ENCODE measurements at regions not wholly inside any gene's neighbourhood (a gene's known extent, or its start where the extent isn't known, plus 50 kb on each side); places are given as distances from the start of the nearest gene placed in this dataset.

DNA sequence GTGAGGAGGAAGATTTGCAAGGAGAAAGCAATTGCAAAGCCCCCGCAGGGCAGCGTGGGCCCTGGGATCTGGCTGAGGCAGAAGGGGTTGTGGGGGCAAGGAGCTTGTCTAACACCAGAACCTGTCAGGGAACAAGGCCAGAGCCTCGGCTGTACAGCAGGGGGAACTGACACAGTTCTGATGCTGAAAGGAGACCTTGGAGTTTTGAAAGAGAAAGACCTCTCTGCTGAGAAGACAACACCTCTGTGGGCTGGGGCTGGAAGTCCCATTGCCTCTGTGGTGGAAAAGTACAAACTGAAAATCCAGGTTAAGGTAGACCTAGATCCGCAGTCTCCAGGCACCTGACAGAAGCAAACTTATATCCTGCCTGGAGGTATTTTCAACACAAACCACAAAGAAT is 86.9 kb upstream of the CST7 start:
- Histone ChIP-seq H2BK120ac (ENCODE audit: low read depth, low read length) (no peak overlapping the region), H2BK15ac (replicated peaks; ENCODE audit: low read depth) (no peak overlapping the region), H3K36me3 (ENCODE audit: control insufficient read depth, insufficient read depth, low read length) (no peaks in the 10 kb centered on the region), H2BK5ac (ENCODE audit: low read length) (no peak overlapping the region), H3K4me3 (ENCODE audit: low read length) (no peak overlapping the region), H3K56ac (ENCODE audit: low read length) (no peak overlapping the region), H3K79me1 (ENCODE audit: low read length) (no peaks in the 10 kb centered on the region), H3K4me1 (ENCODE audit: control insufficient read depth, low read depth, low read length) (no peaks in the 10 kb centered on the region), H3K4ac (ENCODE audit: low read depth, low read length) (no peak overlapping the region), H3K27ac (ENCODE audit: low read depth, low read length) (no peak overlapping the region), H3K27me3 (ENCODE audit: insufficient read depth, low read length, poor library complexity) (no peaks in the 10 kb centered on the region), H4K8ac (ENCODE audit: low read depth, low read length) (no peak overlapping the region), H4K5ac (ENCODE audit: low read length) (no peak overlapping the region), H3K4me2 (ENCODE audit: low read length) (no peak overlapping the region), H3K18ac (ENCODE audit: low read length) (no peak overlapping the region), H2AK5ac (ENCODE audit: low read length) (no peak overlapping the region), H3K9ac (ENCODE audit: low read length) (no peak overlapping the region), H3K79me2 (ENCODE audit: control insufficient read depth, insufficient read depth, low read length) (no peaks in the 10 kb centered on the region), H3K23ac (ENCODE audit: low read length) (no peak overlapping the region)
- no CpG with 5 or more reads among the region's 4 CpGs for WGBS (ENCODE audit: extremely low coverage, insufficient coverage, low lambda C conversion rate)
- DNase-seq, result no peak

DNA sequence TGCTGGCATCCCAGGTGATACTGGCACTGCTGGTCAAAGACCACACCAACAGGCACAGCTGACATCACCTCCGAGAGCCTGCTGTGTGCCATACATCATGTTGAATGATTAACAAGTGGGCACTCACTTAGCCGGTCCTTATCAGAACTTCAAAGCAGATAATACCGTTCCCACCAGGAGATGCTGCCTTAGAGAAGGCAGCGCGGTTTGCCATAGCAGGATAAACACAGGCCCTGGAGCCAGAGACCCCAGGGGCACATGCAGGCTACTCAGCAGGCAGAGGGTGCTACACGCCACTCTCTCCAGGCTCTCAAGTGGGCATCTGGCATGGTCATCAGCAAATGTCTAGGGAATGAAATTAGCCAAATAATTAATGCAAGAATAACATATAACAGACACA is 86.5 kb upstream of the CST7 start:
- Histone ChIP-seq H2BK120ac (ENCODE audit: low read depth, low read length) (no peak overlapping the region), H2BK15ac (replicated peaks; ENCODE audit: low read depth) (no peak overlapping the region), H3K36me3 (ENCODE audit: control insufficient read depth, insufficient read depth, low read length) (no peaks in the 10 kb centered on the region), H4K5ac (ENCODE audit: low read length) (no peak overlapping the region), H3K27ac (ENCODE audit: low read depth, low read length) (no peak overlapping the region), H3K4me3 (ENCODE audit: low read length) (no peak overlapping the region), H2BK5ac (ENCODE audit: low read length) (no peak overlapping the region), H3K56ac (ENCODE audit: low read length) (no peak overlapping the region), H3K18ac (ENCODE audit: low read length) (no peak overlapping the region), H3K4ac (ENCODE audit: low read depth, low read length) (no peak overlapping the region), H3K27me3 (ENCODE audit: insufficient read depth, low read length, poor library complexity) (no peaks in the 10 kb centered on the region), H3K79me2 (ENCODE audit: control insufficient read depth, insufficient read depth, low read length) (no peaks in the 10 kb centered on the region), H3K4me1 (ENCODE audit: control insufficient read depth, low read depth, low read length) (no peaks in the 10 kb centered on the region), H3K9ac (ENCODE audit: low read length) (no peak overlapping the region), H2AK5ac (ENCODE audit: low read length) (no peak overlapping the region), H3K79me1 (ENCODE audit: low read length) (no peaks in the 10 kb centered on the region), H4K8ac (ENCODE audit: low read depth, low read length) (no peak overlapping the region), H3K4me2 (ENCODE audit: low read length) (no peak overlapping the region), H3K23ac (ENCODE audit: low read length) (no peak overlapping the region)
- WGBS (ENCODE audit: extremely low coverage, insufficient coverage, low lambda C conversion rate), result no CpG with 5 or more reads among the region's 6 CpGs
- DNase-seq, result no peak

DNA sequence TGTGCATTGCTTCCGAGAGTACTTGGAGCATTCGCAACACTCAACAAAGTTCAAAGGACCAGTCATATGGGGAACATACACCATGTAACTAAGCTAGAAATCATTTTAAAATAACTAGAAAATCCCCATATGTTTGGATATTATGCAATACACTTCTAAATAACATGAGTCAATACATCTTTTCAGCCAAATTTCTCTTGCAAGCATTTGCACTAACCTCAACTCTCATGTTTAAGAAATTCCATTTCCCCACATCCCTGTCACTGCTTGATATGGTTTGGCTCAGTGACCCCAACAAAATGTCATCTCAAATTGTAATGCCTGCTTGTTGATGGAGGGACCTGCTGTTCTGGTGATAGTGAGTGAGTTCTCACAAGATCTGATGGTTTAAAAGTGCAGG is 85.7 kb upstream of the CST7 start:
- no peaks in the 10 kb centered on the region for H3K79me1 ChIP-seq (ENCODE audit: low read length)
- no peaks in the 10 kb centered on the region for H3K27me3 ChIP-seq (ENCODE audit: insufficient read depth, low read length, poor library complexity)
- no peak overlapping the region for H3K9ac ChIP-seq (ENCODE audit: low read length)
- H2BK15ac ChIP-seq (replicated peaks; ENCODE audit: low read depth), result no peak overlapping the region
- no peak for DNase-seq
- H3K56ac ChIP-seq (ENCODE audit: low read length), result no peak overlapping the region
- H3K4ac ChIP-seq (ENCODE audit: low read depth, low read length), result no peak overlapping the region
- no peaks in the 10 kb centered on the region for H3K4me1 ChIP-seq (ENCODE audit: control insufficient read depth, low read depth, low read length)
- H4K5ac ChIP-seq (ENCODE audit: low read length), result no peak overlapping the region
- H2AK5ac ChIP-seq (ENCODE audit: low read length), result no peak overlapping the region
- WGBS (ENCODE audit: extremely low coverage, insufficient coverage, low lambda C conversion rate), result no CpG with 5 or more reads among the region's 2 CpGs
- H3K4me2 ChIP-seq (ENCODE audit: low read length), result no peak overlapping the region
- H3K79me2 ChIP-seq (ENCODE audit: control insufficient read depth, insufficient read depth, low read length), result no peaks in the 10 kb centered on the region
- H3K36me3 ChIP-seq (ENCODE audit: control insufficient read depth, insufficient read depth, low read length), result no peaks in the 10 kb centered on the region
- H3K4me3 ChIP-seq (ENCODE audit: low read length), result no peak overlapping the region
- H3K18ac ChIP-seq (ENCODE audit: low read length), result no peak overlapping the region
- H2BK5ac ChIP-seq (ENCODE audit: low read length), result no peak overlapping the region
- H3K23ac ChIP-seq (ENCODE audit: low read length), result no peak overlapping the region
- H2BK120ac ChIP-seq (ENCODE audit: low read depth, low read length), result no peak overlapping the region
- H3K27ac ChIP-seq (ENCODE audit: low read depth, low read length), result no peak overlapping the region
- H4K8ac ChIP-seq (ENCODE audit: low read depth, low read length), result no peak overlapping the region

DNA sequence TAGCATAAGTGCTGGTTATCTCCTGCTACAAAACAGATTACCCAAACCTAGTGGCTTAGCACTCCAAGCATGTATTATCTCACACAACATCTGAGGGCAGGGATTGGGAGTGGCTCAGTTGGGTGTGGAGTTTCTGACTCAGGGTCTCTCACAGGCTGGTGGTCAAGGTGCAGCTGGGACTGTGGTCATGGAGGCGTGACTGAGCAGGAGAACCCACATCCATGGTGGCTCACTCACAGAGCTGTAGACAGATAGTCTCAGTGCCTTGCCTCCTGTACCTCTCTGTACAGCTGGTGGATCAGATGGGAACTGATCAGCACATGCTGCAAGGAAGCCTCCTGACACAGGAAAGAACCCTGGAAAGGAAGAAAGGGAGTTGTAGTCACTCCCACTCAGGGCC is 83.1 kb upstream of the CST7 start:
- no peak overlapping the region for H4K5ac ChIP-seq (ENCODE audit: low read length)

DNA sequence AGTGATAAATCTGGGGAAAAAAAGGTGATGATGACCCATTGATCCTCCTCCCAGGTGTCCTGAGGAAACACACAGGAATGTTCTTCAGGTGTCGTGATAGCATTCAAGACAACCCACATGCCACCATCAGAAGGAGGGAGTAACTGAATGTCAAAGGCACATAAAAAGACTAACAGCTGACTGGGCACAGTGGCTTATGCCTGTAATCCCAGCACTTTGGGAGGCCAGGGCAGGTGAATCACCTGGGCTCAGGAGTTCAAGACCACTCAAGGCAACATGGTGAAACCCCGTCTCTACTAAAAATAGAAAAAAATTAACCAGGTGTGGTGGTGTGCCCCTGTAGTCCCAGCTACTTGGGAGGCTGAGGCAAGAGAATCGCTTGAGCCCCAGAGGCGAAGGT is 82.3 kb upstream of the CST7 start:
- no peak overlapping the region for H3K4me2 ChIP-seq (ENCODE audit: low read length)
- DNase-seq, result no peak
- no peaks in the 10 kb centered on the region for H3K79me2 ChIP-seq (ENCODE audit: control insufficient read depth, insufficient read depth, low read length)
- H3K36me3 ChIP-seq (ENCODE audit: control insufficient read depth, insufficient read depth, low read length), result no peaks in the 10 kb centered on the region
- no peak overlapping the region for H4K8ac ChIP-seq (ENCODE audit: low read depth, low read length)
- no peak overlapping the region for H3K18ac ChIP-seq (ENCODE audit: low read length)
- no peak overlapping the region for H3K27ac ChIP-seq (ENCODE audit: low read depth, low read length)
- H2AK5ac ChIP-seq (ENCODE audit: low read length), result no peak overlapping the region
- H3K9ac ChIP-seq (ENCODE audit: low read length), result no peak overlapping the region
- H3K4me1 ChIP-seq (ENCODE audit: control insufficient read depth, low read depth, low read length), result no peaks in the 10 kb centered on the region
- H3K4me3 ChIP-seq (ENCODE audit: low read length), result no peak overlapping the region
- H2BK120ac ChIP-seq (ENCODE audit: low read depth, low read length), result no peak overlapping the region
- no peaks in the 10 kb centered on the region for H3K27me3 ChIP-seq (ENCODE audit: insufficient read depth, low read length, poor library complexity)
- no peak overlapping the region for H2BK15ac ChIP-seq (replicated peaks; ENCODE audit: low read depth)
- H2BK5ac ChIP-seq (ENCODE audit: low read length), result no peak overlapping the region
- H3K4ac ChIP-seq (ENCODE audit: low read depth, low read length), result no peak overlapping the region
- H3K56ac ChIP-seq (ENCODE audit: low read length), result no peak overlapping the region
- H3K79me1 ChIP-seq (ENCODE audit: low read length), result no peaks in the 10 kb centered on the region
- H4K5ac ChIP-seq (ENCODE audit: low read length), result no peak overlapping the region
- no CpG with 5 or more reads among the region's 4 CpGs for WGBS (ENCODE audit: extremely low coverage, insufficient coverage, low lambda C conversion rate)
- no peak overlapping the region for H3K23ac ChIP-seq (ENCODE audit: low read length)

More for the DNA sequence above, 83.1 kb upstream of the CST7 start:
- Histone ChIP-seq H3K79me1 (ENCODE audit: low read length) (no peaks in the 10 kb centered on the region), H3K56ac (ENCODE audit: low read length) (no peak overlapping the region), H2AK5ac (ENCODE audit: low read length) (no peak overlapping the region), H3K23ac (ENCODE audit: low read length) (no peak overlapping the region), H2BK15ac (replicated peaks; ENCODE audit: low read depth) (no peak overlapping the region), H3K4ac (ENCODE audit: low read depth, low read length) (no peak overlapping the region), H3K4me3 (ENCODE audit: low read length) (no peak overlapping the region), H2BK5ac (ENCODE audit: low read length) (no peak overlapping the region), H3K4me1 (ENCODE audit: control insufficient read depth, low read depth, low read length) (no peaks in the 10 kb centered on the region), H3K27ac (ENCODE audit: low read depth, low read length) (no peak overlapping the region), H3K9ac (ENCODE audit: low read length) (no peak overlapping the region), H4K8ac (ENCODE audit: low read depth, low read length) (no peak overlapping the region), H3K4me2 (ENCODE audit: low read length) (no peak overlapping the region), H3K36me3 (ENCODE audit: control insufficient read depth, insufficient read depth, low read length) (no peaks in the 10 kb centered on the region), H3K27me3 (ENCODE audit: insufficient read depth, low read length, poor library complexity) (no peaks in the 10 kb centered on the region), H3K79me2 (ENCODE audit: control insufficient read depth, insufficient read depth, low read length) (no peaks in the 10 kb centered on the region), H3K18ac (ENCODE audit: low read length) (no peak overlapping the region), H2BK120ac (ENCODE audit: low read depth, low read length) (no peak overlapping the region)
- no peak for DNase-seq
- WGBS (ENCODE audit: extremely low coverage, insufficient coverage, low lambda C conversion rate), result no CpG with 5 or more reads among the region's 1 CpG

DNA sequence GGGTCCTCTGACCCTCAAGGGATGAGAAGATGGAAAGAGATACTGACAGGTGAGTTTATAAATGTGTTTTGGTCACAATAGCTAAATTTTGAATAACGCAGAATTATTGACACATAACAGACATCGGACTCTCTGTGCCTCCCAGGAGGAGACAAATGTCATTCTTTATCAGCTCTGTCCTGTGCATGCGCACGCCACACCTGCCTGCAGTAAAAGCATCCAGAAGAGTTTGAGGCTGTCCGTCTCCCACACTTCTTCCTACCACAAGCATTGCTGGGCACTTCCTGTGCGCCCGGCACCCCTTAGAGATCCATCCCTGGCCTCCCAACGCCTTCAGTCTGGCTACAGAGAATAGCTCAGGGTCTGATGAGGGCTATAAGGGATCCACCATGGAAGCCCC is 81.5 kb upstream of the CST7 start:
- H3K9ac ChIP-seq (ENCODE audit: low read length), result no peak overlapping the region
- H4K8ac ChIP-seq (ENCODE audit: low read depth, low read length), result no peak overlapping the region
- no peak overlapping the region for H3K18ac ChIP-seq (ENCODE audit: low read length)
- no peak overlapping the region for H2AK5ac ChIP-seq (ENCODE audit: low read length)
- H3K56ac ChIP-seq (ENCODE audit: low read length), result no peak overlapping the region
- H3K36me3 ChIP-seq (ENCODE audit: control insufficient read depth, insufficient read depth, low read length), result no peaks in the 10 kb centered on the region
- H3K4me3 ChIP-seq (ENCODE audit: low read length), result no peak overlapping the region
- no peak overlapping the region for H3K27ac ChIP-seq (ENCODE audit: low read depth, low read length)
- no peak overlapping the region for H3K23ac ChIP-seq (ENCODE audit: low read length)
- H3K4me2 ChIP-seq (ENCODE audit: low read length), result no peak overlapping the region
- DNase-seq, result no peak
- H3K79me1 ChIP-seq (ENCODE audit: low read length), result no peaks in the 10 kb centered on the region
- H2BK120ac ChIP-seq (ENCODE audit: low read depth, low read length), result no peak overlapping the region
- H2BK5ac ChIP-seq (ENCODE audit: low read length), result no peak overlapping the region
- H4K5ac ChIP-seq (ENCODE audit: low read length), result no peak overlapping the region
- H3K27me3 ChIP-seq (ENCODE audit: insufficient read depth, low read length, poor library complexity), result no peaks in the 10 kb centered on the region
- no peaks in the 10 kb centered on the region for H3K79me2 ChIP-seq (ENCODE audit: control insufficient read depth, insufficient read depth, low read length)
- H3K4me1 ChIP-seq (ENCODE audit: control insufficient read depth, low read depth, low read length), result no peaks in the 10 kb centered on the region
- H2BK15ac ChIP-seq (replicated peaks; ENCODE audit: low read depth), result no peak overlapping the region
- H3K4ac ChIP-seq (ENCODE audit: low read depth, low read length), result no peak overlapping the region
- WGBS (ENCODE audit: extremely low coverage, insufficient coverage, low lambda C conversion rate), result no CpG with 5 or more reads among the region's 8 CpGs
